ENCODE measurements at regions not wholly inside any gene's neighbourhood (a gene's known extent, or its start where the extent isn't known, plus 50 kb on each side); places are given as distances from the start of the nearest gene placed in this dataset.
"Not testable (repeated sequence)": the region's sequence is repeated elsewhere in the genome, so short reads cannot be mapped to it uniquely, and the experiment has no call there.

DNA sequence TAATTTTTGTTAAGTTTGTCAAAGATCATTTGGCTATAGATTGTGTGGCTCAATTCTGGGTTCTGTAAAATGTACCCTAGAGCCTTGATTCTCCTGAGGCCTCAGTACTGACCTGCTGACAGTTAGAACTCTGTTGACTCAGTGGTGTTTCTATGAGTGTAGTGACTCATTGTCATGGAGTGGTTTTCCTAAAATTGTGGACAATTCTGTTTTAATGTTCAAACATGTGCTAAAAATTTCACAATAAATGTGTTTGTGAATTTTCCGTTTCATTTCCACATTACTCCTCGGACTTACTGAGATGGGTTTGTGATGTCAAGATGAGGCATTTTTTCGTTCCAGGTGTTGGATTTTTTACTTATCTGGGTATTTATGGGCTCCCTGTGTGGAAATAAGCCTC is 695.9 kb downstream of the TMEM121 start:
- Histone ChIP-seq H3K36me3 (ENCODE audit: control insufficient read depth, insufficient read depth, low read length) (no peaks in the 10 kb centered on the region), H3K9me3 (ENCODE audit: control insufficient read depth, low read length) (no peaks in the 10 kb centered on the region), H3K4me3 (ENCODE audit: low read length) (no peak overlapping the region), H3K9ac (ENCODE audit: low read length) (no peak overlapping the region), H3K4me1 (ENCODE audit: control insufficient read depth, insufficient read depth, low read length) (no peaks in the 10 kb centered on the region), H3K27me3 (ENCODE audit: control insufficient read depth, insufficient read depth, low read length) (no peaks in the 10 kb centered on the region)

DNA sequence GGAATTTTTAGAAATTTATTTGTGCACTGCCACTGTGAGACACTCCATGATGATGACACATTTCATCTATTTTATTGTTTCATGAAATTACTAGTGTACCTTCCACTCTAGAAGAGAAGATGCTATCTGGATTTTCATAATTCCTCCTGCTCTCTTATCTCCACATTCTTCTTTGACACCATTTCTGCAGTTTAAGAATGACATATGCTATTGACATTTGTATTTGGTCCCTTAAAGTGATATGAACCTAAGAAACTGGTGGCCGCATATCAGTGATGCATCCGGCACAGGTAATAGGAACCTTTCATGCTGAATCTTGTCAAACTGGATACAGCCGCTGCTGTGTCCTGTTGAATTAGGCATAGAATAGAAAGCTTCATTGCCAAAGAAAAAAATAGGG is 696.3 kb downstream of the TMEM121 start:
- Histone ChIP-seq H3K4me1 (ENCODE audit: control insufficient read depth, insufficient read depth, low read length) (no peaks in the 10 kb centered on the region), H3K27me3 (ENCODE audit: control insufficient read depth, insufficient read depth, low read length) (no peaks in the 10 kb centered on the region), H3K4me3 (ENCODE audit: low read length) (no peak overlapping the region), H3K9me3 (ENCODE audit: control insufficient read depth, low read length) (no peaks in the 10 kb centered on the region), H3K36me3 (ENCODE audit: control insufficient read depth, insufficient read depth, low read length) (no peaks in the 10 kb centered on the region), H3K9ac (ENCODE audit: low read length) (no peak overlapping the region)

DNA sequence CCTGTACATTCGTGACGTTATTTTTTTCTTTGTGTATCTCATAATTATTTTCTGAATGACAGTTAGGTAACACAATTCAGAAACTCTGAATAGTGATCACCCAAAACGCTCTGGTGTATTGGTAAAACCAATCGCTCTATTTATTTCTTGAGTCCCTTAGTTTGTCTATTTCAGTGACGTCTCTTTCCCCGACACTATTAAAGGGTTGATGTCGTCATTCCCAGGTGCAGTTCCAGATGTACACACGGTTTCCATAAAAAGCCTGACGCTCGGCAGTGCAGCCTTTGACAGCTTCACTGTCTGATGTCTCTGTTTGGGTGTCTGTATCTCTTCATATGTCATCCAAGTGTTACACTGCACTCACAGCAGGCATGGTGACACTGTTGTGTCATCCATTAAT is 701.4 kb downstream of the TMEM121 start:
- no peak overlapping the region for H3K9ac ChIP-seq (ENCODE audit: low read length)
- no peaks in the 10 kb centered on the region for H3K4me1 ChIP-seq (ENCODE audit: control insufficient read depth, insufficient read depth, low read length)
- no peaks in the 10 kb centered on the region for H3K27me3 ChIP-seq (ENCODE audit: control insufficient read depth, insufficient read depth, low read length)
- no peaks in the 10 kb centered on the region for H3K36me3 ChIP-seq (ENCODE audit: control insufficient read depth, insufficient read depth, low read length)
- H3K4me3 ChIP-seq (ENCODE audit: low read length): no peak overlapping the region
- no peaks in the 10 kb centered on the region for H3K9me3 ChIP-seq (ENCODE audit: control insufficient read depth, low read length)

DNA sequence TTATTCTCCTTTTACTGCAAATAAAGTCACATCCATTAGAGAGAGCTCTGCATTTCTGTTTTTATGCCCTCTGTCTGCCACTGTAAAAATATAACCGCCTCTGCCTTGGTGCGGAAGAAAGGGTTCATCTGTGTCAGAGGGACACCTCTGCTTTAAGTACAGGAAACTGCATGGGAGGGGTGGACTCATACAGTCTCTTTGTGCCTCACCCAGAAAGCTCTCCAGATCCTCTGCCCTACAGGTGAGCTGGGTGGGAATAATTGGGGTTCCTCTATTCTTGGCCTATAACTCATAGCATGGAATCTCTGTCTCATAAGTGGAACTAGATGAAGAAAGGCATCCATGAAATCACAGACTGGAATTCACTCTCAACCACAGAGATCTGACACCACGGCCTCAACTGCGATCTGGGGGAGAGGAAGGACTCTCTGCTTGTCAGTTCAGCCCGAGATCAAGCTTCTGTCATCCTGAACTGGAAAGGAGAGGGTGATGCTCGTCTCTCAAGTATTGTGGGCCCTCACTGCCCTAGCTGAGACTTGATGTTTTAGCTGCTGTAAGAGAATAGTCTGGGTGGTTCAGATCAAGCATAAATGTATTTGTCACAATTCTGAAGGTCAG is 702.3 kb downstream of the TMEM121 start:
- H3K27me3 ChIP-seq (ENCODE audit: control insufficient read depth, insufficient read depth, low read length): no peaks in the 10 kb centered on the region
- H3K4me1 ChIP-seq (ENCODE audit: control insufficient read depth, insufficient read depth, low read length): no peaks in the 10 kb centered on the region
- no peaks in the 10 kb centered on the region for H3K9me3 ChIP-seq (ENCODE audit: control insufficient read depth, low read length)
- H3K9ac ChIP-seq (ENCODE audit: low read length): no peak overlapping the region
- no peaks in the 10 kb centered on the region for H3K36me3 ChIP-seq (ENCODE audit: control insufficient read depth, insufficient read depth, low read length)
- no peak overlapping the region for H3K4me3 ChIP-seq (ENCODE audit: low read length)

DNA sequence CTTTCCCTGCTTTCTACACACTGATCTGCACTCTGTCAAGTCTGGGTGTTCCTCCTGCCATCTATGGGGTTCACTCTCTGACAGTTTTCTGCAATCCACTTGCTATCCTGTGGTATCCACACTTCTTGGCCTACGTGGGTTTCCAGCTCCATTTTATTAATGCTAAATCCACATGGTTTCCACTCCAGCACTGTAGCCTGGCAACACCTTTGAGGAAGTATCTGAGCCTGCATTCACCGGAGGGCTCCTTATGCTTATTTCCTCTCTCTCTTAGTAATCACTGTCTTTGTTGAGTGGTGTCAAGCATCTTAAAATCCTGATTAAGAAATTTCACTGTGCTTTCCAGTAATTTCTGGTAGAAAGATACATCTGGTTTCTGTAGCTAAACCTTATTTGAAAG is 703.7 kb downstream of the TMEM121 start:
- Histone ChIP-seq H3K4me3 (ENCODE audit: low read length) (no peak overlapping the region), H3K9ac (ENCODE audit: low read length) (no peak overlapping the region), H3K27me3 (ENCODE audit: control insufficient read depth, insufficient read depth, low read length) (no peaks in the 10 kb centered on the region)

DNA sequence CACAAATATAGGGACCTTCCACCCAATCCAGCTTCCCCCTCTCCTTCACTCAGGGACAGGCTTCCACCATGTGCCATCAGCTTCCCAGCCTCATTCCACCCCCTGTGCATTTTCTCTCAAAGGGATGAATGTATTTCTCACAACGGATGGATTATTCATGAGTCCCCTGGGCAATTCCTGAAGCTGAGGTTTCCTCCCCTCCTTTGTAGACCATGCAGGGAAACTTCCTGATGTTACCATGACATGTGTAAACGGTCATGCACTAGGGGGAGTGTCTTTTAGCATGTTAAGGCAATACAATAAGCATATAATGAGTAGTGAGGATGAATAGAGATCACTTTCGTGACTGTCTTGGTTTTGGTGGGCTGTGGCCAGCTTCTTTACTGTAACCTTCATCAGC is 706.8 kb downstream of the TMEM121 start:
- H3K27me3 ChIP-seq (ENCODE audit: control insufficient read depth, insufficient read depth, low read length): not testable (repeated sequence)

More for the DNA sequence above, 703.7 kb downstream of the TMEM121 start:
- no peaks in the 10 kb centered on the region for H3K36me3 ChIP-seq (ENCODE audit: control insufficient read depth, insufficient read depth, low read length)
- no peaks in the 10 kb centered on the region for H3K4me1 ChIP-seq (ENCODE audit: control insufficient read depth, insufficient read depth, low read length)
- no peaks in the 10 kb centered on the region for H3K9me3 ChIP-seq (ENCODE audit: control insufficient read depth, low read length)

DNA sequence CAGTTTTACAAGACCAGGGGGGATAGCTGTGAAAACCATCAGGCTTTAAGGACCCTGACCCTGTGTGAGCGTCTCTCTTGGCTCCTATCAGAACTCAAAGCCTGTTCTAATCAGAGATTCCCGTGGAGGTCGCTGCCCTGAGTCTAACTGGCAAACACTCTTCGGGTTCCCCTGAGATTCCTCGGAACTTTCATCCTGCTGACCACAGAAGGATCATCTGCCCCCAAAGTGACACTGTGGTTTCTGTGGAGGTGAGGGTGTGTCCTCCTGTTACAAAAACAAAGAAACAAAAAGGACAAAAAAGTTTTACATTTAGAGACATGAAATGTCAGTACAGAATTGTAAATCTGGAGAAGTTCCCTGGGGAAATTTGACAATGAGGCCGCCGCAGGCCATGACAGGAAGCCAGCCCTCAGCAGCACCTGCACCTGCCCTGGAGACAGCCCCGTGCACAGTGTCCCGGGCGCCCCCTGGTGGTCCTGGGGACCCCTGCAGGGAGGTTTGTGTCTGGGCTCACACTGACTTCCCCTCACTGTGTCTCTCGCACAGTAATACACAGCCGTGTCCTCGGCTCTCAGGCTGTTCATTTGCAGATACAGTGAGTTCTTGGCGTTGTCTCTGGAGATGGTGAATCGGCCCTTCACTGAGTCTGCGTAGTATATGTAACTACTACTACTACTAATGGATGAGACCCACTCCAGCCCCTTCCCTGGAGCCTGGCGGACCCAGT is 708.3 kb downstream of the TMEM121 start:
- H3K9ac ChIP-seq (ENCODE audit: low read length); H3K36me3 ChIP-seq (ENCODE audit: control insufficient read depth, insufficient read depth, low read length); H3K4me1 ChIP-seq (ENCODE audit: control insufficient read depth, insufficient read depth, low read length); H3K4me3 ChIP-seq (ENCODE audit: low read length); H3K9me3 ChIP-seq (ENCODE audit: control insufficient read depth, low read length); H3K27me3 ChIP-seq (ENCODE audit: control insufficient read depth, insufficient read depth, low read length): not testable (repeated sequence)

More for the DNA sequence above, 706.8 kb downstream of the TMEM121 start:
- not testable (repeated sequence) for H3K4me1 ChIP-seq (ENCODE audit: control insufficient read depth, insufficient read depth, low read length); H3K36me3 ChIP-seq (ENCODE audit: control insufficient read depth, insufficient read depth, low read length); H3K9ac ChIP-seq (ENCODE audit: low read length); H3K4me3 ChIP-seq (ENCODE audit: low read length); H3K9me3 ChIP-seq (ENCODE audit: control insufficient read depth, low read length)

DNA sequence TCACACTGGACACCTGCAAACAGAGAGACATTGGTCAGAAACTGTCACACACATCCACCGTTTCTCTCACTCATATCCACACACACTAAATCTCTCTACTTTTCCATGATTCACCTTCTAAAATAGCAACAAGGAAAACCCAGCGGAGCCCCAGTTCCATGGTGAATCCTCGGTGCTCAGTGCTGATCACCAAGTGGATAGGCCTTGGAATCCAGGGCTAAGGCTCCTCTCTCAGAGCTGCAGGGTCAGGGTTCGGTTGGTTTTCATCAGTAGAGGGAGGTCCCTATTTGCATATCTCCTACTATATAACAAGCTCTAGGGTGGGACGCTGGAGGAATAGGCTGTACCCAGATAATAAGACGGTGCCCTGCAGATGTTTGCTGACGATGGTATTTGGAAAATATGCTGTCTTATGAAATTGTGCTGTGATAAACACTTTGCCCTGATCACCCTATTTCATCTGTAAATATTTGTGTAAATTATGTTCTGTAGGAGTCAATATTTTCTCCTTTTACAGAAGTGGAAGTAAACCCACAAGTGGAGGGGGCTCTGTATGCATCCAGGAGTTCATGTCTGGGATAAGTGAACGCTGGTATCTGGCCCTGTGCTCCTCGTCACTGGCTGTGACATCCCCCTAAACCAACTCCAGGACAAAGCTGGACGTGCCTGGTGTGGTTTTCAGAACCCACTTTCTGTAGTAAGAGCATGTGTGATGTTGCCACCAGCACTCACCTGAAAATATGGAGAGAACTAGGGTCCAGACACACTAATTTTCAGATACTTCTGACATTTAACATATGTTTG is 709.2 kb downstream of the TMEM121 start:
- H3K4me1 ChIP-seq (ENCODE audit: control insufficient read depth, insufficient read depth, low read length): no peaks in the 10 kb centered on the region
- peaks cover 3% of the 10 kb centered on the region for H3K27me3 ChIP-seq (ENCODE audit: control insufficient read depth, insufficient read depth, low read length)
- H3K9ac ChIP-seq (ENCODE audit: low read length): no peak overlapping the region
- H3K4me3 ChIP-seq (ENCODE audit: low read length): no peak overlapping the region
- no peaks in the 10 kb centered on the region for H3K36me3 ChIP-seq (ENCODE audit: control insufficient read depth, insufficient read depth, low read length)
- H3K9me3 ChIP-seq (ENCODE audit: control insufficient read depth, low read length): no peaks in the 10 kb centered on the region

DNA sequence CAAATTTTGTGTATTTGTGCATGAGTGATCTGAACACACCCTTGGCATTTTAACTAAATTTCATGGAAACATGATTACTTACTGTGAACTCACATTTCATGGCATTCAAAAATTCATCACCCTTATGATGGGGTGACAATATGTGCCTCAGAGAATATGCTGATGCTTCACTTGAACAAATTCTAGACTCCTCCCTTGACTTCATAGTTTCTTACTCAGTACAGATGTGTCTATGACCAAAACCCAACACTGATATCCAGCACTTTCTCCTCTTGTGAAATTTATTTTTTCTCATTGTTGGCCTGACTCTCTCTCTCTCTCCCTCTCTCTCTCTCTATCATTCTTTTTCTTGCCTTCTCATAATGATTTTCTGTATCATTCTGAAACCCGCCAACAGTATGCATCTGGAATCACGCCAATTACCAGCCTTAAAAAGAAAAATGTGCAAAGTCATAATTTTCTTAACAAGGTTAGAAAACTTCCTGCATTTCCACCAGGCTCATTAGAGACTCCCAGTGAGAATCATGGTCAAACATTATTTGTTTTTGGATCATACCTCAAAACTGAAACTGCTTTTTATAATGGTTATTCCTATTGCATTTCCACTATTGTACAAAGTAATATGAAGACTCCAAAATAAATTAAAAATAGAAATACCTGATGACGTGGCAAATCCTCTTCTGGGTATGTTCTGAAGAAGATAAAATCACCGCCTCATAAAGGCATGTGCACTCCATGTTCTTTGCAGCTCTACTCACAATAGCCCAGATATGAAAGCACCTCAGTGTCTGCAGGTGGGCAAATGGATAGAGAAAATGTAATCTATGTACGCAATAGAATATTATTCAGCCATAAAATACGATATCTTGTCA is 722.2 kb downstream of the TMEM121 start:
- Histone ChIP-seq H3K4me1 (ENCODE audit: control insufficient read depth, insufficient read depth, low read length) (no peaks in the 10 kb centered on the region), H3K36me3 (ENCODE audit: control insufficient read depth, insufficient read depth, low read length) (no peaks in the 10 kb centered on the region), H3K9me3 (ENCODE audit: control insufficient read depth, low read length) (no peaks in the 10 kb centered on the region), H3K9ac (ENCODE audit: low read length) (no peak overlapping the region), H3K4me3 (ENCODE audit: low read length) (no peak overlapping the region), H3K27me3 (ENCODE audit: control insufficient read depth, insufficient read depth, low read length) (no peaks in the 10 kb centered on the region)

DNA sequence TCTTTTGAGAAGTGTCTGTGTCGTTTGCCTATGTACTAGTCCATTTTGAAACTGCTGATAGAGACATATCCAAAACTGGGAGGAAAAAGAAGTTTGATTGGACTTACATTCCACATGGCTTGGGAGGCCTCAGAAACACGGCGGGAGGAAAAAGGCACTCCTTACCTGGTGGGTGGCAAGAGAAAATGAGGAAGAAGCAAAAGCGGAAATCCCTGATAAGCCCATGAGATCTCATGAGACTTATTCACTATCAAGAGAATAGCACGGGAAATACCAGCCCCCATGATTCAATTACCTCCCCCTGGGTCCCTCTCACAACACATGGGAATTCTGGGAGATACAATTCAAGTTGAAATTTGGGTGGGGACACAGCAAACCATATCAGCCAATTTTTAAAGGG is 727.6 kb downstream of the TMEM121 start:
- not testable (repeated sequence) for H3K4me1 ChIP-seq (ENCODE audit: control insufficient read depth, insufficient read depth, low read length); H3K27me3 ChIP-seq (ENCODE audit: control insufficient read depth, insufficient read depth, low read length); H3K36me3 ChIP-seq (ENCODE audit: control insufficient read depth, insufficient read depth, low read length); H3K4me3 ChIP-seq (ENCODE audit: low read length); H3K9ac ChIP-seq (ENCODE audit: low read length); H3K9me3 ChIP-seq (ENCODE audit: control insufficient read depth, low read length)

DNA sequence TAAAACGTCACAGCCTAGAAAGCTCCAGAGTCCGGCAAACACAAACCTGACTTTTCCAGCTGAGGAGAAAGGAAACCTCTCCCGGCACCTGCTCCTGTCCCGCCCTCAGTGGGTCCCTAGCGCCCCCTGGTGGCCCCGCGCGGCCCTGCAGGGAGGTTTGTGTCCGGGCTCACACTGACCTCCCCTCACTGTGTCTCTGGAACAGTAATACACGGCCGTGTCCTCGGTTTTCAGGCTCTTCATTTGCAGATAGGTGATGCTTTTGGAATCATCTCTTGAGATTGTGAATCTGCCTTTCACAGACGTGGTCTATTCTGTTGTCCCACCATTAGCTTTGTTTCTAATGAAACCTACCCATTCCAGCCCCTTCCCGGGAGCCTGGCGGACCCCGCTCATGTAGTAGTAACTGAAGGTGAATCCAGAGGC is 731.2 kb downstream of the TMEM121 start:
- not testable (repeated sequence) for H3K36me3 ChIP-seq (ENCODE audit: control insufficient read depth, insufficient read depth, low read length); H3K9me3 ChIP-seq (ENCODE audit: control insufficient read depth, low read length); H3K4me3 ChIP-seq (ENCODE audit: low read length); H3K4me1 ChIP-seq (ENCODE audit: control insufficient read depth, insufficient read depth, low read length); H3K9ac ChIP-seq (ENCODE audit: low read length); H3K27me3 ChIP-seq (ENCODE audit: control insufficient read depth, insufficient read depth, low read length)
